MM.1S (cell line): ENCODE measurements at regions not wholly inside any gene's neighbourhood (a gene's known extent, or its start where the extent isn't known, plus 50 kb on each side); places are given as distances from the start of the nearest gene placed in this dataset.

Experiments
- DNase-seq: peaks from one replicate; pipeline ENCODE4 v3.0.0-alpha.2; 2015
- H2AFZ ChIP-seq: fragments of 300-600 bp; sonication (generic); 2 replicates; pipeline ENCODE4 v1.6.0; 2016; ENCODE audit warnings: antibody characterized with exemption, low read length
- H3F3A ChIP-seq: fragments of 300-600 bp; sonication (generic); 2 replicates; pipeline ENCODE4 v1.6.1; 2016; ENCODE audit warnings: mild to moderate bottlenecking, antibody characterized with exemption, low read length, moderate library complexity, mixed read lengths; ENCODE audit not compliant: insufficient read depth
- H3K27ac ChIP-seq: fragments of 300-600 bp; sonication (generic); 2 replicates; pipeline ENCODE4 v1.5.1; 2016; ENCODE audit warnings: mild to moderate bottlenecking, low read length
- H3K27me3 ChIP-seq: fragments of 300-600 bp; sonication (generic); replicated peaks from 2 replicates; pipeline ENCODE4 v1.6.0; 2016; ENCODE audit warnings: low read length; ENCODE audit not compliant: insufficient read depth
- H3K36me3 ChIP-seq: fragments of 300-600 bp; sonication (generic); replicated peaks from 2 replicates; pipeline ENCODE4 v1.6.1; 2016; ENCODE audit warnings: mild to moderate bottlenecking, low read length, mixed read lengths; ENCODE audit not compliant: insufficient read depth
- H3K4me1 ChIP-seq: fragments of 300-600 bp; sonication (generic); 2 replicates; pipeline ENCODE4 v1.6.1; 2016; ENCODE audit warnings: low read length, mixed read lengths
- H3K4me2 ChIP-seq: fragments of 300-600 bp; sonication (generic); 2 replicates; pipeline ENCODE4 v1.6.0; 2016; ENCODE audit warnings: low read depth, low read length
- H3K4me3 ChIP-seq: fragments of 300-600 bp; sonication (generic); 2 replicates; pipeline ENCODE4 v1.5.1; 2016; ENCODE audit warnings: low read length, mixed read lengths
- H3K79me2 ChIP-seq: fragments of 300-600 bp; sonication (generic); 2 replicates; pipeline ENCODE4 v1.6.1; 2016; ENCODE audit warnings: mixed run types, low read length, mixed read lengths
- H3K9ac ChIP-seq: fragments of 300-600 bp; sonication (generic); 2 replicates; pipeline ENCODE4 v1.6.1; 2016; ENCODE audit warnings: low read length, mixed read lengths
- H3K9me2 ChIP-seq: fragments of 300-600 bp; sonication (generic); replicated peaks from 2 replicates; pipeline ENCODE4 v1.6.1; 2016; ENCODE audit warnings: mild to moderate bottlenecking, low read length, mixed read lengths; ENCODE audit not compliant: insufficient read depth
- H3K9me3 ChIP-seq: fragments of 300-600 bp; sonication (generic); replicated peaks from 2 replicates; pipeline ENCODE4 v1.6.1; 2016; ENCODE audit warnings: mild to moderate bottlenecking, low read length, mixed read lengths; ENCODE audit not compliant: insufficient read depth
- H4K20me1 ChIP-seq: fragments of 300-600 bp; sonication (generic); 2 replicates; pipeline ENCODE4 v1.6.1; 2016; ENCODE audit warnings: mild to moderate bottlenecking, low read length, moderate library complexity, mixed read lengths; ENCODE audit not compliant: insufficient read depth
- CTCF ChIP-seq: fragments of 300-600 bp; sonication (generic); IDR thresholded peaks from 2 replicates; pipeline ENCODE4 v1.5.1; 2016; ENCODE audit warnings: antibody characterized with exemption, low read length, mixed read lengths
- EZH2 ChIP-seq: fragments of 300-600 bp; sonication (generic); optimal IDR thresholded peaks from 2 replicates; pipeline ENCODE3; 2017; ENCODE audit warnings: low read depth, mild to moderate bottlenecking, antibody characterized with exemption, low read length, mixed read lengths
- EZH2phosphoT487 ChIP-seq: fragments of 300-600 bp; sonication (generic); IDR thresholded peaks from 2 replicates; pipeline ENCODE4 v1.6.1; 2018; ENCODE audit warnings: antibody characterized with exemption, low read length

- Histone ChIP-seq H3K36me3 (no peaks in the 10 kb centered on the region), H3K4me2 (no peak overlapping the region), H3K4me1 (no peaks in the 10 kb centered on the region), H3K9ac (no peak overlapping the region), H3K27me3 (no peaks in the 10 kb centered on the region), H3K27ac (no peak overlapping the region), H3K79me2 (no peaks in the 10 kb centered on the region), H3K9me2 (no peaks in the 10 kb centered on the region), H3F3A (no peaks in the 10 kb centered on the region), H4K20me1 (no peaks in the 10 kb centered on the region), H2AFZ (no peak overlapping the region), H3K9me3 (no peaks in the 10 kb centered on the region), H3K4me3 (no peak overlapping the region)
- no peak for TF ChIP-seq CTCF
- no peak for TF ChIP-seq EZH2
- no peak for TF ChIP-seq EZH2phosphoT487
- DNase-seq = no peak
Measured at GRCh38 chr10:2280713-2281300, 543.5 kb upstream of the ADARB2 start.

- TF ChIP-seq EZH2phosphoT487 = no peak
- H3K36me3 ChIP-seq = no peaks in the 10 kb centered on the region
- no peaks in the 10 kb centered on the region for H3K4me1 ChIP-seq
- no peaks in the 10 kb centered on the region for H3K27me3 ChIP-seq
- no peak overlapping the region for H3K4me2 ChIP-seq
- no peak overlapping the region for H2AFZ ChIP-seq
- H4K20me1 ChIP-seq = no peaks in the 10 kb centered on the region
- no peak overlapping the region for H3K27ac ChIP-seq
- H3F3A ChIP-seq = no peaks in the 10 kb centered on the region
- H3K9me3 ChIP-seq = no peaks in the 10 kb centered on the region
- H3K9me2 ChIP-seq = no peaks in the 10 kb centered on the region
- no peak overlapping the region for H3K9ac ChIP-seq
- H3K79me2 ChIP-seq = no peaks in the 10 kb centered on the region
- H3K4me3 ChIP-seq = no peak overlapping the region
- DNase-seq = no peak
Measured at GRCh38 chr10:2279711-2280110, 542.4 kb upstream of the ADARB2 start.

- Histone ChIP-seq H4K20me1 (no peaks in the 10 kb centered on the region), H3K27ac (no peak overlapping the region), H3K9me3 (no peaks in the 10 kb centered on the region), H3F3A (no peaks in the 10 kb centered on the region), H2AFZ (no peak overlapping the region), H3K9ac (no peak overlapping the region), H3K36me3 (no peaks in the 10 kb centered on the region), H3K4me1 (no peaks in the 10 kb centered on the region), H3K9me2 (no peaks in the 10 kb centered on the region), H3K4me3 (no peak overlapping the region), H3K4me2 (no peak overlapping the region), H3K79me2 (no peaks in the 10 kb centered on the region), H3K27me3 (no peaks in the 10 kb centered on the region)
- TF ChIP-seq EZH2 (no peak), EZH2phosphoT487 (no peak), CTCF (no peak)
- DNase-seq = no peak
Measured at GRCh38 chr10:2278363-2278762, 541.0 kb upstream of the ADARB2 start.

GRCh38 chr10:2263561-2263960 lies 526.2 kb upstream of the ADARB2 start:
- Histone ChIP-seq H3K4me2 (no peak overlapping the region), H3K79me2 (no peaks in the 10 kb centered on the region), H3K4me3 (no peak overlapping the region), H3K27ac (no peak overlapping the region), H3F3A (no peaks in the 10 kb centered on the region), H3K9me2 (no peaks in the 10 kb centered on the region), H3K9me3 (no peaks in the 10 kb centered on the region), H4K20me1 (no peaks in the 10 kb centered on the region), H3K4me1 (no peaks in the 10 kb centered on the region), H3K36me3 (no peaks in the 10 kb centered on the region), H3K27me3 (no peaks in the 10 kb centered on the region), H3K9ac (no peak overlapping the region), H2AFZ (no peak overlapping the region)
- DNase-seq = no peak
- TF ChIP-seq EZH2 (no peak), CTCF (no peak), EZH2phosphoT487 (no peak)
